ENCODE measurements at regions not wholly inside any gene's neighbourhood (a gene's known extent, or its start where the extent isn't known, plus 50 kb on each side); places are given as distances from the start of the nearest gene placed in this dataset.

GRCh38 chr5:106876665-106877194 lies 794.0 kb downstream of the EFNA5 start:
- DNase-seq, result no peak

DNA sequence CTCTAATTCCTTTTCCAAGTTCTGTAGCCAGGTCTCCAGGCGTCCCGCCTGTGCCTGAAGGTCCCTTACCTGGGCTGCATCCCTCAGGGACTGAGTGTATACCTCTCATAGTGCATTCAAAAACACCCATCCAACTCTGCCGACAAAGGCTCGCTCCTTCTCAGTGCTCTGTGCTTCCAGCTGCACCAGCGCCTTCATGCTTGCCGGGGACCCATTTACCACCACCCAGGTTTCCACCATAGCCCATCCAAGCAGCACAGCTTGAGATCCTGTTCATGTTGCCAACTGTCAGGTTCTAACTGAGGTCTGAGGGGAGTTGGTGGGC lies 794.5 kb downstream of the EFNA5 start:
- DNase-seq, result no peak

DNA sequence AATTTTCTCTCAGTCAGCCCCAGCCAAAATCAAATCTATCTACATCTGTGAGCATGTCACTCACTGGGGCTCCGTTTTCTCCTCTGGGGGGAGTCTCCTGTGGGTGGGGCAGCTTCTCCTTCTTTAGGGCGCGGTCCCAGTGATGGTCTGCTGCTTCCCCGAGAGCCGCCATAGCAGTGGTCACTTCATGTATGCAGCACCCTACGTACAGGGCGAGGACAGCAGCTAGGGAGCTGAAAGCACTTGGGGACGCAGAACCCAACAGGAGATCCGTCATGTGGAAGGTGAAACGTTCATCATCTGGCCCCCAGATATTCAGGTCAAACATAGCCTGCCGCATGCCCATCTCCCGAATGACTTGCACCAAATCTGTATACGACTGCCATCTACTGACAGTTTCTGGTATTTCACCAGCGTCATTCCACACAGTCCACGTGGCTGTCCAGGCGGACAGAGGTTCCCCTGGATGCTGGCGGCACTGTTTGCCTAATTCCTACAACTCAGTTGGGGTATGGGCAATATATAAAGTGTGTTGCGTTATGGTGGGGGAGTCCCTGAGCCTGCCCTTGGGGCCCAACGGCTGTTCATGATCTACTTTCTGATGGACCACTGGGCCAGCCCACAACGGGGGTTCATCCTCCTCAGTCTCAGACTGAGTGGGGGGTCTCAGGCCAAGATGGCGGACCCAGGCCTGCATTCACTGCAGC lies 795.0 kb downstream of the EFNA5 start:
- no peak for DNase-seq

- no peak for DNase-seq
These were observed 795.8 kb downstream of the EFNA5 start for GRCh38 chr5:106874974-106875373.

DNA sequence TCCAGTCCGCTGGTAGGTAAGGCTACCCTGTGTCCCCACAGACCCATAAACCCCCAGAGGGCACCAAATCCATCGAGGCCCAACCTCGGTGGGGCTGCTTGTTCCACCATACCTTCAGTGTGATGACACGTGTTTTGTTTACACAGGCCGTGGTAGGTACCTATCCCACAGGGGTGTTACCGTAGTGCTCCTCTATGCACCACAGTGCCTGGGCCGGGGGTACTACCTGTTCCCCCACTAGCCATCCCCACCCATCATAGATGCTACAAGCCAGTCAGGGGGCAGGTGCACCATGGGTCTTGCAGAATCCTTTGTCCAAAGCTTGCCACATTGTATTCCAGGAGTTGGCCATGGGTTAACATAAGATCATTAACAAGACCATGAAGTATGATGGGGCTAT lies 796.2 kb downstream of the EFNA5 start:
- DNase-seq, result no peak

GRCh38 chr5:106873568-106873967 lies 797.2 kb downstream of the EFNA5 start:
- DNase-seq, result no peak

GRCh38 chr5:106865279-106865678 lies 805.5 kb downstream of the EFNA5 start:
- DNase-seq, result no peak

DNA sequence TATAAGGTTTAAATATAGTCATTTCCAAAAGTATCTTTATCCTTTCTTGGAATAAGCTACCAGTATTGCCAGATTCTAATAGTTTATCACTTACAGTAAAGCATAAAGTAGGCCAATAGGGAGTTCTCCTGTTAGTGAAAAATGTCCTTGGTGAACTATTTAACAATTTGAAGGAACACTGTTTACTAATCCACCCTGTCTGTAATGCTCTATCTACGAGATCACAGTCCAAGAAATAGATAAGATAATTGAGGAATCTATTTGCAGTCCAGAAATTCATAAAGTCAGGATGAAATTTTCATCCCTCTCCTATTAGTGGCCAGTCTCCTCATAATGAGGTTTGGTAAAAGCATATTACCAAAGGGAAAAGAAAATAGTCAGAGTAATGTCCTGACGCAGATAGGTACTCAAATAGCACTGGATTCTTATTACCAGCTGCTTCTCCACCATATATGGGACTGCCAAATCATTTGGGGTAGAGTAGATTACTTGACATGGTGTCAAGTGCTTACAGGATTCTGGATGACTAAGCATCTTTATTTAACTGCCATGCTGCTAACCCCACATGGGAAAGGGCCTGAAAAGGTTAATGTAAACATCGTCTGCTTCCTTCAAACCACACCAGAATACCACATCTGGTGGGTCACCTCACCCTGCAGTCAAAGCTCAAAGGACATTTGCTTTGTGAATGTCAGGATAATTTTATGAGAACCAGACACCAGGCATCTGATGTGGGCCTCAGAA lies 808.1 kb downstream of the EFNA5 start:
- peak; percentile 44 for DNase-seq

GRCh38 chr5:106860398-106861044 lies 810.2 kb downstream of the EFNA5 start:
- DNase-seq, result no peak

GRCh38 chr5:106858616-106859015 lies 812.1 kb downstream of the EFNA5 start:
- DNase-seq, result no peak

GRCh38 chr5:106854922-106855321 lies 815.8 kb downstream of the EFNA5 start:
- no peak for DNase-seq

DNA sequence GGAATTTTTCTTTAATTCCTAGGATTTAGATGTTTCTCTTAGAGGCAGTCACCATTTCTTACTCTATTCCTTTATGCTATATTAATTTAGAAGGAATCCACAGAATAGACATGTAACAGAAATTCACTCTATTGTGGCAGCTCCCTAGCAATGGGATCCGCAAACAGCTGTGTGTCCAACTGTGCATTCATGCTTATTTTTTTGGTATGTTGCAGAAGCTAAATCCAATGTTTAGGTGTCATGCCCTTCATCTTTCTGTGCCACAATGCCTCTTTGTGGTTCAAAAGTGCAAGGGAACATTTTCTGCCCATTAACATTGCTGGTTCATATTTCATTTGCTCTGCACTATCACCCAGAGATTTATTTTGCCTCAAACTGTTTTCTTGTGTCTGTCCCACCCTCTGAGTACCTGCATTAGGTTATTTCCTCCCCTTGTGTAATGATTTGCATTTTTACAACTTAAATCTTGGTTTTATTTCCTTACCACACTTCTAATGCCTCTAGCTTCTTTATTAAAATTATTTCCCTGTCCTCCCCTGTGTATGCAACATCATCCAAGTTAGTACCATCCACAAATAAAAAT lies 816.5 kb downstream of the EFNA5 start:
- no peak for DNase-seq

DNA sequence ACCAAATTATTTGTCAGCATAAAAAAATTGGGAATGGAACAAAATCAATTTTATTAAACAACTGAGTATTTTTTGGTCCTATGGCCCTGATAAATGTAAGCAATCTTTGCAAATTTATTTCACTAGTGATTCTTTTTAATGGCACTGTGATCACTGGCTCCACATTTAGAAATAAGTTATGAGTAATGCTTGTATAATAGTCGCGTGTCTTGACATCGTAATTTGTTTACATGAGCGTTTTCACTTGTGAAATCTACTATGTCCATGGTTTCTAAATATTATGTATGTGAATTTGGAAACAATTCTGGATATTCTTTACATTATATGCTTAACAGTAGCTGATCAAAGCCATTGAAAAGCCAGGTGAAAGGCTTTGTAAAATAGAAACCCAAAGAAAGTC lies 817.5 kb downstream of the EFNA5 start:
- no peak for DNase-seq

DNA sequence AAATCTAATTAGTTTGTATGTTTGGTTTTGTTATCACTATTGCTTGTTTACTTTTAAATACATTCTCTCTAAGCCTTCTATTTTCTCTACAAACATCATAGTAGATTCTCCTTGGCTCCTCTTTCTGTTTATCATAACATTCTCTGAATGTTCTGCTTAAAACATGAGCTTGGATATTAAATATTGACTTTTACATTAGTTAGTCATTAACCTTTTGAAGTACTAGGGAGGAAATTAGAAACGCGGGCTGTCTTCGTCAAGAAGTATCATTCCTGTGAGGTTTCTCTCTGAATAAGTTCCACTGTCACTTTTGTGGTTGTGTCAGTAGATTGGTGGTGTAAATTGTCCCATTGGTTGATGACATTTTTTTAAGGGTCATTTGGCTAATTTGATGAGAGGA lies 821.5 kb downstream of the EFNA5 start:
- no peak for DNase-seq

DNA sequence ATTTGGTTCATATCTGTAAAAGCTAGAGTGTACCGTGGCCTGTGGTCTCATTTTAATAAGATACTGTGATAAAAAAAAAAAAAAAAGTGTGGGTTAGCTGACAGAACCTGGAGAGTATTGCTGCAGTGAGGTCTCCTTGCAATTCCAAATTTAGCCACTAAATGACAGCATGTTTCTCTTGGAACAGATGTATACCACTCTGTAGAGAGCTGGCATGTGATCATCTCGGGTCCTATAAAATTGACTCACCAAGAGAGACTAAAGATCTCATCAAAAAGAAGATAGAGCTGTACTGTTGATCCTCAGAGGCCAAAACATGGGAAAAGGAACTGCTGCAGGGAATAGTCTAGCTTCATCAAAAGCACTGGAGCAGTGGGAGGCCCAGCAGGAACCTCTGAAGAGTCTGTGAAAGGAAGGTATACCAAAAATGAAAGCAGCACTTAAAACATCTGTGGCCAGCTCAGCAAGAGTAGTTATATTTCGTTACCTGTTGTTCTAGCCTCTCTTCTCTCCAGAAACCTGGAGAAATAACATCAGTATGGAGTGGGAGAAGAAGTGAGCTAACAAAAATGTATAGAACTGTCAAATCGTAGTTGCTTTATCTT lies 826.8 kb downstream of the EFNA5 start:
- no peak for DNase-seq

DNA sequence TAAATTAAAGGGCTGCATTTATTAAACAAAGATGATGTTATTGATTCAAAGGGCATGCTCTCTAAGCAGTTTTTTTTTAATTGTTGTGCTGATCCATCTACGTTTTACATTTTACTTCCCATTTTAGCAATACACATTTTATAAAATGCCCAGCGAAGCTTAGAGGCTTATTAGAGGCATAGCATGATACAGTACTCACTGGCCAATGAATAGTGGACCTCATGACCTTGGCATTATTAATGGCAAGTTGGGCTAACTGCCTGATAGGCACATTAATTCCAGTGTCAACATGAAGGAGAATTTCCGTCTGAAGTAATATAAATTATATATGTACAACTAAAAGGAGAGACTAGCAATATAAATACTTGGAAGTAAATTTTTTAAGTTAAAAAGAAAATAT lies 837.2 kb downstream of the EFNA5 start:
- no peak for DNase-seq

DNA sequence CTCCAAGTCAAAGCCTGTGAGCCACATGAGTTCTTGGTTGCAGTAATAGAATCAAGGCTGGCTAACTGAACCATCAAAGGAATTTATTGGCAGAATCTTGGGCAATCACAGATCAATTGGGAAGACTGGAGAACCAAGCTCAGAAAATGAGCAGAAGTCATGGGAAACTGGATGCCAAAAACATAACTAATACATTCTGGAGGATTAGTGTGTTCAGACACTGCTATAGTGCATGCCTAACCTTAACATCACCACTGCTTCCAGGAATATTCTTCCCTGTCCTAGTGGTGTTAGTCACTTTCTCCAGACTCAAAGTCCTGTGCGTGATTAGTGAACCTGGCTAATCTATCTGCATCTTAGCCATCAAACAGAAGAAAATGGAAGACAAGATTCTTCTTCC lies 843.7 kb downstream of the EFNA5 start:
- peak; percentile 87 for DNase-seq

DNA sequence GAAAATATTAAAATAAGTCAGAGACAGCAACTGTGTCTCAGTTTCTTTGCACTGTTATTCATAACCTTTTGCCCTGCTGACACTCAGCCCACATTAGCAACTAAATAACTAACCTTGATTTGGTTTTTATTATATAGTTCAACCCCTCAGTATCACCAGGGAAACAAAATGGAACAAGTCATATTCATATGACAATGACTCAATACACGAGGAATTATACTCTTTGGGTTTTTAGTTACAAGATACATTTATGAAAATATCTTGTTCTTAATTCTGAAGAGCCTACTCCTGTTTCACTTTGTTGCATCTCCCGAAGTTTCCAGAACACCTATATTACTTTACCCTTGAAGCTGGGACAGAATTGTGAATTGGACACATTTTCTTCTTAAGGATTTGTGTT lies 845.4 kb downstream of the EFNA5 start:
- DNase-seq, result no peak

- DNase-seq, result no peak
These were observed 847.9 kb downstream of the EFNA5 start for GRCh38 chr5:106822851-106823250.

DNA sequence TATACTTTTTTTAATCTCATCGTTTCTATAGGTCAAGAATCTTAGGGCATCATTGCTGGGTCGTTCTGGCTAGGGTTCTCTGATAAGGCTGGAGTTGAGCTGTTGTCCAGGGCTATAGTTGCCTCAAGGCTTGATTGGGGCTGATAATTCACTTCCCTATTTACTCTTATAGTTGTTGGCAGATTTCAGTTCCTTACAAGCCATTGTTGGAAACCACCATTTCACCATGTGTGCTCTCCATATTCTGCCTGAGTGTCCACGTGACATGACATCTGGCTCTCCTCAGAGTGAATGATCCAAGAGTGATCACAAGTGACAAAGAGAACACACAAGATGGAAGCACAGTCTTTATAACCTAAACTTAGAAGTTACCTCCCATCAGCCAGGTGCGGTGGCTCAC lies 852.2 kb downstream of the EFNA5 start:
- no peak for DNase-seq

DNA sequence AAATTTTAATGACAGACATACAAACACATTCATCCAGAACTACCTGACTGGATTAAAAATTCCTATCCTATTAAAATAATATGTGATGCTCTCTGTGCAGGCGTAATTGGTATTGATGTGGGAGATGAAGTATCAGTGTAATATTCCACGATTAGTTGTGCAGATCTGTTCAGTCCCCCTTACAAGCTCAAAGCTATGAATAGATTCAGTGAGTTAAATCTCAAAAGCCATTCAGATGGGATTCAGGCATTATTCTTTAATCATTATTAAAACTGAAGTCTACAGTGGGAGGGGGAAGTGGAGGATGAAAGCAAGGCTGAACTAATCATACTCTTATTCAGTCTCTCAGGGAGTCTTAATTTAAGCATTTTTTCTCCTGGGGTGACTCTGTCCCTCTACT lies 855.8 kb downstream of the EFNA5 start:
- DNase-seq, result no peak

GRCh38 chr5:106801554-106801953 lies 869.2 kb downstream of the EFNA5 start:
- DNase-seq, result no peak

DNA sequence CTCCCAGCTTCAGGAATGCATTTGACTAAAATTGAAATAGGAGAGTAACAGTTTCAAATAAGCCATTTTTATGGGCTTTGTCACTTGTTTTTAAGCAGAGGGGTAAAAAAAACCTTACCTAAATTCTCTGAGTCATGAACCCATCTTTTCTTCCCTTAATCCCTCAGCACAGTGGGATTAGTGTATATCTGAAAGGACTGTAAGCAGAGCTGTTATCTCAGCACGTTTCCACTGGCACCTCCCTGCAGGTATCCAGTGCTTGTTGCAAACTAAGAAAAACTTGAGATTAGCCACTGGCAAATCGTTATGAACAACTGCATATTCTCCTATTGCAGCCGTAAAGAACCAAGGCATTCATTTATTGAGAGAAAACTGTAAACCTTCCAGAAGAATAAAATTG lies 872.7 kb downstream of the EFNA5 start:
- DNase-seq, result no peak

Data from fibroblast of skin of abdomen (primary cell).